OCI-LY1 (cell line): ENCODE measurements at regions not wholly inside any gene's neighbourhood (a gene's known extent, or its start where the extent isn't known, plus 50 kb on each side); places are given as distances from the start of the nearest gene placed in this dataset.

Experiments used
- H2AFZ ChIP-seq: fragments of 200-600 bp; sonication (generic), shearing (Covaris generic); 2 replicates; pipeline ENCODE4 v1.6.0; 2014; ENCODE audit warnings: antibody characterized with exemption, mild to moderate bottlenecking, low read length
- H3F3A ChIP-seq: fragments of 200-600 bp; sonication (generic), shearing (Covaris generic); 2 replicates; pipeline ENCODE4 v1.6.0; 2014; ENCODE audit warnings: mild to moderate bottlenecking, antibody characterized with exemption, low read length, moderate library complexity; ENCODE audit not compliant: insufficient read depth
- H3K27ac ChIP-seq: fragments of 200-600 bp; sonication (generic); 2 replicates; pipeline ENCODE4 v1.5.1; 2014; ENCODE audit warnings: low read length, mixed run types, mild to moderate bottlenecking, low read depth; ENCODE audit not compliant: poor library complexity, severe bottlenecking
- H3K27me3 ChIP-seq: fragments of 200-600 bp; sonication (generic); 2 replicates; pipeline ENCODE4 v1.6.0; 2014; ENCODE audit warnings: antibody characterized with exemption, mild to moderate bottlenecking, low read length, moderate library complexity; ENCODE audit not compliant: insufficient read depth
- H3K36me3 ChIP-seq: fragments of 200-600 bp; sonication (generic); 2 replicates; pipeline ENCODE4 v1.6.1; 2014; ENCODE audit warnings: mild to moderate bottlenecking, antibody characterized with exemption, low read length, moderate library complexity, mixed read lengths; ENCODE audit not compliant: insufficient read depth
- H3K4me1 ChIP-seq: fragments of 200-600 bp; sonication (generic); 2 replicates; pipeline ENCODE4 v1.5.1; 2014; ENCODE audit warnings: mild to moderate bottlenecking, low read length, moderate library complexity; ENCODE audit not compliant: insufficient read depth, severe bottlenecking
- H3K4me2 ChIP-seq: fragments of 200-600 bp; sonication (generic), shearing (Covaris generic); 2 replicates; pipeline ENCODE4 v1.6.1; 2014; ENCODE audit warnings: low read length
- H3K4me3 ChIP-seq: fragments of 200-600 bp; sonication (generic); 2 replicates; pipeline ENCODE4 v1.5.1; 2014; ENCODE audit warnings: low read length, low read depth, mild to moderate bottlenecking, mixed read lengths; ENCODE audit not compliant: poor library complexity, severe bottlenecking
- H3K79me2 ChIP-seq: fragments of 200-600 bp; shearing (Covaris generic); 2 replicates; pipeline ENCODE4 v1.6.1; 2016; ENCODE audit warnings: mixed run types, low read length, mixed read lengths; ENCODE audit not compliant: insufficient read depth
- H3K9ac ChIP-seq: fragments of 200-600 bp; sonication (generic), shearing (Covaris generic); 2 replicates; pipeline ENCODE4 v1.6.1; 2014; ENCODE audit warnings: mild to moderate bottlenecking, low read length, mixed read lengths
- H3K9me2 ChIP-seq: fragments of 200-600 bp; sonication (generic), shearing (Covaris generic); 2 replicates; pipeline ENCODE4 v1.6.1; 2014; ENCODE audit warnings: low read depth, mild to moderate bottlenecking, low read length, mixed read lengths
- H3K9me3 ChIP-seq: fragments of 200-600 bp; shearing (Covaris generic); 2 replicates; pipeline ENCODE4 v1.6.1; 2014; ENCODE audit warnings: low read length, mixed read lengths
- H4K20me1 ChIP-seq: fragments of 200-600 bp; sonication (generic), shearing (Covaris generic); 2 replicates; pipeline ENCODE4 v1.6.0; 2016; ENCODE audit warnings: mild to moderate bottlenecking, low read length; ENCODE audit not compliant: insufficient read depth
- CTCF ChIP-seq: fragments of 200-600 bp; sonication (generic), shearing (Covaris generic); IDR thresholded peaks from 2 replicates; pipeline ENCODE4 v1.5.1; 2017; ENCODE audit warnings: mild to moderate bottlenecking, antibody characterized with exemption, low read length, moderate library complexity, mixed read lengths
- EZH2 ChIP-seq: fragments of 200-600 bp; sonication (generic), shearing (Covaris generic); IDR thresholded peaks from 2 replicates; pipeline ENCODE4 v1.8.0; 2017; ENCODE audit warnings: borderline replicate concordance, mixed run types, mild to moderate bottlenecking, antibody characterized with exemption, low read length, moderate library complexity, mixed read lengths

GRCh38 chr10:20963056-20963455 lies 65.9 kb upstream of the NEBL start:
- Histone ChIP-seq H2AFZ (no peak overlapping the region), H3K27me3 (no peaks in the 10 kb centered on the region), H3K79me2 (no peaks in the 10 kb centered on the region), H4K20me1 (no peaks in the 10 kb centered on the region; the same call in 1 of the 2 replicates), H3F3A (no peaks in the 10 kb centered on the region), H3K4me3 (no peak overlapping the region), H3K9me2 (no peaks in the 10 kb centered on the region), H3K9ac (no peak overlapping the region), H3K36me3 (no peaks in the 10 kb centered on the region), H3K9me3 (no peaks in the 10 kb centered on the region), H3K4me1 (no peaks in the 10 kb centered on the region), H3K27ac (no peak overlapping the region), H3K4me2 (no peak overlapping the region)
- TF ChIP-seq EZH2 = no peak
- TF ChIP-seq CTCF = no peak

GRCh38 chr10:20962165-20962564 lies 65.1 kb upstream of the NEBL start:
- Histone ChIP-seq H3K9ac (no peak overlapping the region), H3F3A (no peaks in the 10 kb centered on the region), H3K9me3 (no peaks in the 10 kb centered on the region), H3K36me3 (no peaks in the 10 kb centered on the region), H3K27me3 (no peaks in the 10 kb centered on the region), H3K4me2 (no peak overlapping the region), H4K20me1 (no peaks in the 10 kb centered on the region; the same call in 1 of the 2 replicates), H3K79me2 (no peaks in the 10 kb centered on the region), H3K9me2 (no peaks in the 10 kb centered on the region), H3K27ac (no peak overlapping the region), H3K4me1 (no peaks in the 10 kb centered on the region), H3K4me3 (no peak overlapping the region), H2AFZ (no peak overlapping the region)
- TF ChIP-seq CTCF (no peak), EZH2 (no peak)

DNA sequence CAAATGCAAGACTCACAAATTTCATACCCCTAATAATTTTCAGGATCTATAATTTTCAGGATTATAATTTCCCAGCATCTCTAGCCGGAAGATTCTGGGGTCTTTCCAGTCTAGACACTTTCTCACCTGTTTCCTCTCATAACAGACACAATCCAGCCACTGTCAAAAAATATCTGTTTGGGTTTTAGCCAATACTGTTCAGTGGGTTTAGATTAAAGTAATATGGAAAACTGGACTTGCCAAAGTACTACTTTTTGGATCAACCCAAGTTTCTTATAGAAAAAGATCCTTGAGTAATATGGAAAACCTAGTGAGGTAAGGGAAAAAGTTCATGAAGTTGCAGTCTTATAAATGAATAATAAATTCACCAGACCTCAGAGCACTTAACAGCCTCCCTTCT lies 62.1 kb upstream of the NEBL start:
- Histone ChIP-seq H3K4me2 (no peak overlapping the region), H4K20me1 (no peaks in the 10 kb centered on the region; the same call in 1 of the 2 replicates), H3K27me3 (no peaks in the 10 kb centered on the region), H3K79me2 (no peaks in the 10 kb centered on the region), H3K9me2 (no peaks in the 10 kb centered on the region), H3K4me3 (no peak overlapping the region), H2AFZ (no peak overlapping the region), H3K9ac (no peak overlapping the region), H3K27ac (no peak overlapping the region), H3K9me3 (no peaks in the 10 kb centered on the region), H3K36me3 (no peaks in the 10 kb centered on the region), H3F3A (no peaks in the 10 kb centered on the region), H3K4me1 (no peaks in the 10 kb centered on the region)
- TF ChIP-seq CTCF (no peak), EZH2 (no peak)
